Iris pigment epithelial cell (primary cell): ENCODE measurements at regions not wholly inside any gene's neighbourhood (a gene's known extent, or its start where the extent isn't known, plus 50 kb on each side); places are given as distances from the start of the nearest gene placed in this dataset.

Experiments used
- DNase-seq: peaks from one replicate; pipeline ENCODE4 v3.0.0-alpha.2; 2011; ENCODE audit warnings: low read depth

- DNase-seq = no peak
Observed at GRCh38 chr2:158905341-158905740, 63.1 kb upstream of the TANC1 start.

DNA sequence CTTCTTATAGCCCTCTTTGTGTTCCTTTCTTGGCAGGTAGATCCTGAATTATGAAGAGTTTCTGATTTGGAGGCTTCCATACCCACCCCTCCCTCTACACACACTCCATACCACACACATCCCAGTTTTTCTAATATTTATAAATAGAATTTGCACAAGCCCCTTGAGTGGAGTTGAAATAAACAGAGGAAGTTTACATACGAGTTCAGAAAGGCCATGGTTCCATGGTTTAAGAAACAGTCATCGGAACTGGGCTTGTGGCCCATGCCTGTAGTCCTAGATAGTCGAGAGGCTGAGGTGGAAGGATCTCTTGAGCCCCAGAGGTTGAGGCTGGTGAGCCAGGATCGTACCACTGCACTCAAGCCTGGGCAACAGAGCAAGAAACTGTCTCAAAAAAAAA lies 62.7 kb upstream of the TANC1 start:
- DNase-seq = peak; percentile 42

DNA sequence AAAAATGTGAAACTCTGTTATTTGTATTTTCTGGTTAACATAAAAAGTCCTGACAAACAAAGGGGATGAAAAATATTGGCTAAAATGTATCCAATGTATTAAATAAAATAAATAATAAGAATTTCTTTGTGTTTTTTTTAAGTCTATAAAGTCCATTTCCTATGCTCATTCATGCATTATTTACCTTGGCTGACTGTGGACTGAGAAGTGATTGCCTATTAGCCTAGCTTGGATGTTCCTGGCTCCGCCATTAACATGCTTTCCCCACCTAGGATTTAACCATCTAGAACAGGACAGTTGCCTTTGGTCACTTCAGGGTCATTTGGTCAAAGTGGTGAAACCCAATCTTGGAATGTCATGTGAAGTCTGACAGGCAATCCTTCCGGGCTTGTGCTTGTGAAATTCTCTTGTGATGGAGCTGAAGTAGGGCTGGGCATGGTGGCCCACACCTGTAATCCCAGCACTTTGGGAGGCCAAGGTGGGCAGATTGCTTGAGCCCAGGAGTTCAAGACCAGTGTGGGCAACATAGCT lies 60.4 kb upstream of the TANC1 start:
- DNase-seq = no peak

DNA sequence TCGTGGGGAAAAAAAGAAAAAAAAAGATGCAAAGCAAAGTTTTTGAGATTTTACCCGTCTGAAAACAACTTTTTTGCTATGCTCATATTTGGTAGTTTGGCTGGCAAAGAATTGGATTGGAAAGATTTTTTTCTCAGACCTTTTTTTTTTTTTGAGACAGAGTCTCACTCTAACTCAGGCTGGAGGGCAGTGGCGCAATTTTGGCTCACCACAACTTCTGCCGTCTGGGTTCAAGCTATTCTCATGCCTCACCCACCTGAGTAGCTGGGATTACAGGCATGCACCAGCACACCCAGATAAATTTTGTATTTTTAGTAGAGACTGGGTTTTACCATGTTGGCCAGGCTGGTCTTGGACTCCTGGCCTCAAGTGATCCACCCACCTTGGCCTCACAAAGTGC lies 56.3 kb upstream of the TANC1 start:
- DNase-seq = no peak

GRCh38 chr2:158912765-158913164 lies 55.7 kb upstream of the TANC1 start:
- DNase-seq = no peak

GRCh38 chr2:158914066-158914465 lies 54.4 kb upstream of the TANC1 start:
- DNase-seq = no peak

GRCh38 chr2:158914731-158915130 lies 53.7 kb upstream of the TANC1 start:
- DNase-seq = peak; percentile 30

GRCh38 chr2:158917121-158917520 lies 51.3 kb upstream of the TANC1 start:
- no peak for DNase-seq

DNA sequence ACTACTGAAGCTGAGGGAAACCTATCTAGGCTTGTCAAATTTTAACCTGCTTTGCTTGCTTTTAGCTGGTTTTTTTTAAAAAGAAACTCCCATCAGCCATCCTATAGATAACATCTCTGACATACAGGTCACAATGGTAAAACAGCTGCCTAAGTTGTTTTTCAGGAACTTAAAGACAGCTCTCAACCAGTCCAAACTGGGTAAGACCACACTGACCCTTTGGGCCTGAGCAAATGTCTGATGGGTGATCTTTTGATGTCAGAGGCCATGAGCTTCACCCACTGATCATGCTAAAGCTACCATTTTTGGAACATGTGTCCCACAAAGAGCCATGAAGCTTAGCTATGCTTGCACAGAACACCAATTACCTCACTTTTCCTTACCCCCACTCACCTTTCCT lies 50.0 kb upstream of the TANC1 start:
- DNase-seq = no peak
